Pancreas (tissue), 10 donors: ENCODE measurements at regions not wholly inside any gene's neighbourhood (a gene's known extent, or its start where the extent isn't known, plus 50 kb on each side); places are given as distances from the start of the nearest gene placed in this dataset.
"Not testable (repeated sequence)": the region's sequence is repeated elsewhere in the genome, so short reads cannot be mapped to it uniquely, and the experiment has no call there.

ENCODE experiments used
- ATAC-seq, 4 donors: fragments of 200-7000 bp; cut with Tn5 transposase; one replicate each; pipeline versions ENCODE4 v1.8.0 to v1.9.1; 2020; ENCODE audit warnings: mild to moderate bottlenecking in 4 of 4, moderate library complexity in 4 of 4
- DNase-seq, 6 donors: peaks; one replicate each; pipeline ENCODE4 v3.0.0-alpha.2; 2020
- FAIRE-seq: peaks from 2 replicates; lab custom pipeline; 2012; peaks lifted over from hg19 to GRCh38; lab: Jason Lieb, UNC
- H3K27ac ChIP-seq, 4 donors: fragments of 200-600 bp; sonication (generic); 1 replicate in 3 of 4; 2 replicates in 1 of 4; pipeline versions ENCODE4 v1.5.0 to v1.8.0; 2020
- H3K27me3 ChIP-seq, 4 donors: fragments of 200-600 bp; one replicate each; pipeline ENCODE4 v1.8.0; 2021
- H3K36me3 ChIP-seq, 3 donors: fragments of 200-600 bp; sonication (generic) in 1 of 3; one replicate each; pipeline versions ENCODE4 v1.5.0 to v1.8.0; 2020 to 2021
- H3K4me1 ChIP-seq, 3 donors: fragments of 200-600 bp; one replicate each; pipeline ENCODE4 v1.8.0; 2021
- H3K4me3 ChIP-seq, 4 donors: fragments of 200-600 bp; sonication (generic) in 2 of 4; one replicate each; pipeline versions ENCODE4 v1.5.0 to v1.8.0; 2020 to 2021
- H3K9me3 ChIP-seq, 4 donors: fragments of 200-600 bp; one replicate each; pipeline ENCODE4 v1.8.0; 2021
- CTCF ChIP-seq, 4 donors: fragments of 200-600 bp; sonication (generic) in 3 of 4; IDR thresholded peaks; one replicate each; pipeline versions ENCODE4 v1.5.0 to v1.8.0; 2021; ENCODE audit warnings: antibody characterized with exemption in 4 of 4
- WGBS, 2 donors: extraction: QIAGEN DNeasy Blood & Tissue Kit; methylation state at CpG; one replicate each; pipeline ENCODE4 v1.1.7; 2013; 5-methylcytosine and 5-hydroxymethylcytosine counted together
- intact Hi-C, 3 donors: fragments of 100-400 bp; cut with DNase I; formaldehyde crosslinking; loops; one replicate each; pipeline versions ENCODE4 v1.11.1 to v1.14.2; 2022
- donor health status: healthy with polysubstance abuse.
- donor health status: DM: no; HTN: no; CAD: no; lungs with moderate emphysema.
- donor health status: DM: no; HTN: no; CAD: no.
- donor health status: control.
- donor health status: control.
- donor health status: Bipolar disorder and iron deficiency.
- donor health status: DM: yes; HTN: yes; CAD: no.
- donor health status: DM: no; HTN: no; CAD: no.
- donor health status: DM: no; HTN: no; CAD: no.
- donor health status: DM: yes; HTN: yes; CAD: no.

GRCh38 chr9:126070058-126070655 is 256.5 kb upstream of the MVB12B start:
- no peak for TF ChIP-seq CTCF (IDR thresholded peaks at IDR 0.05)
- no peak overlapping the region for H3K27ac ChIP-seq
- no peak for DNase-seq
- H3K9me3 ChIP-seq, result no peaks in the 10 kb centered on the region
- H3K27me3 ChIP-seq, result no peaks in the 10 kb centered on the region
- no peak for ATAC-seq
- 52 to 57% methylated on average over 15 of the region's 15 CpGs for WGBS, 2 donors
- no peaks in the 10 kb centered on the region for H3K4me1 ChIP-seq
- H3K36me3 ChIP-seq, result no peaks in the 10 kb centered on the region
- H3K4me3 ChIP-seq, result no peak overlapping the region
- intact Hi-C loops, result no loop called here
- no peak for FAIRE-seq

DNA sequence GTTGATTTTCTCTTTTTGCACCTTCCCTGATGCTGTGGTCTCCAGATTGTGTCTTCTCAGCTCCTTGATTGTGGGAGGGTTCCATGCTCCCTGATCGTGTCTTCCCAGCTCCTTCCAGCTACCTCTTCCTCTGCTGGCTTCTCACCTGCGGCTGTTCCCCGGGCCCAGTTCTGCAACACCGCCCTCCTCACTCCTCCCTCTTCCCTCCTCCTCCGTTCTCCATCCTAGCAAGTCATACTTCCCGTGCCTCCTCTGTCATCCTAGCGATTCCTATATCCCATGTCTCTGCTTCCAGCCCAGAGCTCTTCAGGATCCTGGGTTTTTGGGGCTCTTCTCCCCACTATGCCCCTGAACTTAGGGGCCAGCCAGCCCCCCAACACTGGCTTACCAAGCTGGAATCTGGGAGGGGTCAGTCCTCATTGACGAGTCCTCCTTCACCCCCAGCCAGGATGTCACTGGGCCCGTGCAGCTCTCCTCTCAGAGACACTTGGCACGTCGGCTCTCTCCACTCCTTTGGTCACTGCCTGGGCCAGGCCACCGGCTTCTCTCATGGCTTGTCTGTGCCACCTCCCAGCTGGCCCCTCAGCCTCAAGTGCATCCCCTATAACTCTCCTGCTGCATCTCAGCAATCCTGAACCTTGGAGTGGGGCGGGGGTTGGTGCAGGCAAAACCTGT is 255.4 kb upstream of the MVB12B start:
- WGBS, 2 donors, result 78 to 86% methylated on average over 13 of the region's 13 CpGs
- H3K4me1 ChIP-seq, result no peaks in the 10 kb centered on the region

DNA sequence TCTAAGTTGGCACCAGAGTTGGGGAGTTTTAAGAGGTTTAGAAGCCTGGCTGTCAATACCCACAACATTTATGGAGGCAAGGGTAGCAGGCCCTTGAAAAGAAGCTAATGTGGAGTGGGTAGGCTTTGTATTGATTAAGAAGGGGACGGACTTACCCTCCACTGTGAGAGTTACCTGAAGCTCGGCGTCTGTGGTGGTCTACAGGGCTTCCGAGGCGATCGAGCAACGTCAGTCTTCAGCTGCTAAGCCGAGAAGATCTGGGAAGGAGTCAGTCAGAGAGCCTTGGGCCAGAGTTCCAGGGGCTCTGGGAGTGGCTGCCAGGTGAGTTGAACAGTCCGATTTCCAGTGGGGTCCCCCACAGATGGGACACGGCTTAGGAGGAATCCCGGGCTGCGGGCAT is 249.0 kb upstream of the MVB12B start:
- H3K4me3 ChIP-seq, H3K36me3 ChIP-seq, DNase-seq, H3K9me3 ChIP-seq, FAIRE-seq, intact Hi-C loops, ATAC-seq, H3K4me1 ChIP-seq, H3K27me3 ChIP-seq, H3K27ac ChIP-seq: not testable (repeated sequence)
- WGBS, 2 donors, result 75 to 82% methylated on average over 11 to 12 of the region's 12 CpGs

More for the DNA sequence above, 255.4 kb upstream of the MVB12B start:
- no peaks in the 10 kb centered on the region for H3K36me3 ChIP-seq
- intact Hi-C loops, result no loop called here
- no peak overlapping the region for H3K4me3 ChIP-seq
- ATAC-seq (no peak), FAIRE-seq (no peak), DNase-seq (no peak)
- H3K27me3 ChIP-seq, result no peaks in the 10 kb centered on the region
- no peak overlapping the region for H3K27ac ChIP-seq
- TF ChIP-seq CTCF (IDR thresholded peaks at IDR 0.05), result no peak
- H3K9me3 ChIP-seq, result no peaks in the 10 kb centered on the region

DNA sequence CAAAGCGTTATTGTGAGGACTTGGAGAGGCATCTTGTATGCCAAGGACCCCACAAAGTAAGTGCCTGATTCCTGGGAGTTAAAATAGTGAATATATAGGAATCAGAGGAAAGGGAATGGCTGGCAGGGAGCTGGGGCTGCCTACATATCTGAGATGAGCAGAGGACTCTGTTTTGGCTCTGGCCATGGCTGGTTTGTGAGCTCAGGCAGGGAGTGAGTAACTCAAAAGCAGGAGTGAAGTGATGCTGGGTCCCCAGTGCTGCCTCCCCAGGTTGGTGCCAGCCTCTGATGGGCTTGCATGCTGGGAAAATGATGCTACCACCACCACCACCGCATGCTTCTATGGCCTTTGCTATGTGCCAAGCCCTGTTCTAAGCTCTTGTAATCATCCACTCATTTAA is 246.0 kb upstream of the MVB12B start:
- no peak for TF ChIP-seq CTCF (IDR thresholded peaks at IDR 0.05)
- Histone ChIP-seq H3K36me3 (no peaks in the 10 kb centered on the region), H3K9me3 (no peaks in the 10 kb centered on the region), H3K4me1 (no peaks in the 10 kb centered on the region), H3K4me3 (no peak overlapping the region), H3K27me3 (no peaks in the 10 kb centered on the region), H3K27ac (no peak overlapping the region)
- no peak for ATAC-seq
- no peak for FAIRE-seq
- intact Hi-C loops, result no loop called here
- 42 to 43% methylated on average over 2 of the region's 2 CpGs for WGBS, 2 donors
- no peak for DNase-seq

- Histone ChIP-seq H3K4me1 (no peaks in the 10 kb centered on the region), H3K9me3 (no peaks in the 10 kb centered on the region), H3K4me3 (no peak overlapping the region), H3K27me3 (no peaks in the 10 kb centered on the region), H3K36me3 (no peaks in the 10 kb centered on the region), H3K27ac (no peak overlapping the region)
- no peak for DNase-seq
- no peak for FAIRE-seq
- no peak for TF ChIP-seq CTCF (IDR thresholded peaks at IDR 0.05)
- ATAC-seq, result no peak
- intact Hi-C loops, result no loop called here
- 49 to 54% methylated on average over 4 of the region's 4 CpGs for WGBS, 2 donors
These were observed 244.9 kb upstream of the MVB12B start for GRCh38 chr9:126081746-126082145.
